ENCODE measurements at regions not wholly inside any gene's neighbourhood (a gene's known extent, or its start where the extent isn't known, plus 50 kb on each side); places are given as distances from the start of the nearest gene placed in this dataset.

GRCh38 chr10:121296881-121297585 is 301.2 kb downstream of the FGFR2 start:
- Mint-ChIP-seq H3K36me3 (ENCODE audit: low read depth, unreplicated experiment) (no peaks in the 10 kb centered on the region), H3K27ac (ENCODE audit: unreplicated experiment) (no peak overlapping the region), H3K4me1 (ENCODE audit: low read depth, unreplicated experiment) (no peaks in the 10 kb centered on the region), H3K27me3 (ENCODE audit: low read depth, unreplicated experiment) (peaks cover 16% of the 10 kb centered on the region), H3K4me3 (ENCODE audit: unreplicated experiment) (no peak overlapping the region), H3K9me3 (ENCODE audit: unreplicated experiment) (peaks cover 4% of the 10 kb centered on the region)
- Histone ChIP-seq H3K79me2 (ENCODE audit: insufficient read depth, low read length) (no peaks in the 10 kb centered on the region), H3K36me3 (ENCODE audit: insufficient read depth, low read length) (no peaks in the 10 kb centered on the region), H3K4me2 (ENCODE audit: low read length) (no peak overlapping the region), H3K27me3 (ENCODE audit: insufficient read depth, low read length) (no peaks in the 10 kb centered on the region), H3K9ac (ENCODE audit: low read length) (no peak overlapping the region), H3K4me1 (ENCODE audit: insufficient read depth, low read length) (no peaks in the 10 kb centered on the region), H3K4me3 (ENCODE audit: insufficient read depth, low read depth, low read length) (no peak overlapping the region), H2AFZ (ENCODE audit: low read depth, low read length) (no peak overlapping the region), H3K27ac (ENCODE audit: low read depth, low read length) (no peak overlapping the region), H3K9me3 (ENCODE audit: insufficient read depth, low read depth, low read length) (no peaks in the 10 kb centered on the region), H4K20me1 (ENCODE audit: insufficient read depth, low read length) (no peaks in the 10 kb centered on the region)
- TF ChIP-seq, protein P1, sequence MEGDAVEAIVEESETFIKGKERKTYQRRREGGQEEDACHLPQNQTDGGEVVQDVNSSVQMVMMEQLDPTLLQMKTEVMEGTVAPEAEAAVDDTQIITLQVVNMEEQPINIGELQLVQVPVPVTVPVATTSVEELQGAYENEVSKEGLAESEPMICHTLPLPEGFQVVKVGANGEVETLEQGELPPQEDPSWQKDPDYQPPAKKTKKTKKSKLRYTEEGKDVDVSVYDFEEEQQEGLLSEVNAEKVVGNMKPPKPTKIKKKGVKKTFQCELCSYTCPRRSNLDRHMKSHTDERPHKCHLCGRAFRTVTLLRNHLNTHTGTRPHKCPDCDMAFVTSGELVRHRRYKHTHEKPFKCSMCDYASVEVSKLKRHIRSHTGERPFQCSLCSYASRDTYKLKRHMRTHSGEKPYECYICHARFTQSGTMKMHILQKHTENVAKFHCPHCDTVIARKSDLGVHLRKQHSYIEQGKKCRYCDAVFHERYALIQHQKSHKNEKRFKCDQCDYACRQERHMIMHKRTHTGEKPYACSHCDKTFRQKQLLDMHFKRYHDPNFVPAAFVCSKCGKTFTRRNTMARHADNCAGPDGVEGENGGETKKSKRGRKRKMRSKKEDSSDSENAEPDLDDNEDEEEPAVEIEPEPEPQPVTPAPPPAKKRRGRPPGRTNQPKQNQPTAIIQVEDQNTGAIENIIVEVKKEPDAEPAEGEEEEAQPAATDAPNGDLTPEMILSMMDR (IDR thresholded peaks at IDR 0.05; ENCODE audit: insufficient read depth, low read depth, low read length) = no peak
- TF ChIP-seq EZH2 (IDR thresholded peaks at IDR 0.05; ENCODE audit: insufficient read depth, low read length) = no peak
- DNase-seq (ENCODE audit: low read depth) = no peak
- FAIRE-seq = no peak

DNA sequence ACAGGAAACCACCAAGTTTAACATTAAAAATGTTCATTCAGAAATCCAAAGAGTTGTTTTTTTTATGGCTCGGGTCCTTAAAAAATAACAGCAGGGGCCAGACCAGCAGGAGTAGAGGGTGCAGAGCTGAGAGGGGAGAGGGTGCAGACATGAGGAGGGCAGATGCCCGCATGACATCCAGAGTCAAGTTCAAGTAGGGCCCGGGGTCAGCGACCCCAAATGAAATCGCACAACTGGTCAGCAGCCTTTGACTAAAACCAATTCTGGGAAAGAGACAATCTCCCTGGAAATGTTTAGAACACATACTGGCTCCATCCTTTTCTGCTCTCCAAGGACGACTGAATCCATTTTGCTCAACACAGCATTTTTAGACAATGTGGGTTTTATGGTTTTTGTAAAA is 297.5 kb downstream of the FGFR2 start:
- FAIRE-seq (no peak), DNase-seq (ENCODE audit: low read depth) (no peak)
- no peaks in the 10 kb centered on the region for H3K4me1 ChIP-seq (ENCODE audit: insufficient read depth, low read length)
- no peaks in the 10 kb centered on the region for H3K9me3 ChIP-seq (ENCODE audit: insufficient read depth, low read depth, low read length)
- no peak overlapping the region for H3K9ac ChIP-seq (ENCODE audit: low read length)
- no peaks in the 10 kb centered on the region for H3K27me3 ChIP-seq (ENCODE audit: insufficient read depth, low read length)
- no peaks in the 10 kb centered on the region for H3K36me3 ChIP-seq (ENCODE audit: insufficient read depth, low read length)
- no peak overlapping the region for H2AFZ ChIP-seq (ENCODE audit: low read depth, low read length)
- H3K27ac ChIP-seq (ENCODE audit: low read depth, low read length) = no peak overlapping the region
- Mint-ChIP-seq H3K36me3 (ENCODE audit: low read depth, unreplicated experiment) (no peaks in the 10 kb centered on the region), H3K4me1 (ENCODE audit: low read depth, unreplicated experiment) (no peaks in the 10 kb centered on the region), H3K27ac (ENCODE audit: unreplicated experiment) (no peak overlapping the region), H3K4me3 (ENCODE audit: unreplicated experiment) (no peak overlapping the region), H3K27me3 (ENCODE audit: low read depth, unreplicated experiment) (no peaks in the 10 kb centered on the region), H3K9me3 (ENCODE audit: unreplicated experiment) (peaks cover 4% of the 10 kb centered on the region)
- H4K20me1 ChIP-seq (ENCODE audit: insufficient read depth, low read length) = no peaks in the 10 kb centered on the region
- H3K79me2 ChIP-seq (ENCODE audit: insufficient read depth, low read length) = no peaks in the 10 kb centered on the region
- no peak for TF ChIP-seq EZH2 (IDR thresholded peaks at IDR 0.05; ENCODE audit: insufficient read depth, low read length)
- TF ChIP-seq, protein P1 (IDR thresholded peaks at IDR 0.05; ENCODE audit: insufficient read depth, low read depth, low read length) = no peak
- H3K4me2 ChIP-seq (ENCODE audit: low read length) = no peak overlapping the region
- no peak overlapping the region for H3K4me3 ChIP-seq (ENCODE audit: insufficient read depth, low read depth, low read length)

- TF ChIP-seq, protein P1 (IDR thresholded peaks at IDR 0.05; ENCODE audit: insufficient read depth, low read depth, low read length) = no peak
- TF ChIP-seq EZH2 (IDR thresholded peaks at IDR 0.05; ENCODE audit: insufficient read depth, low read length) = no peak
- no peaks in the 10 kb centered on the region for H3K79me2 ChIP-seq (ENCODE audit: insufficient read depth, low read length)
- H4K20me1 ChIP-seq (ENCODE audit: insufficient read depth, low read length) = no peaks in the 10 kb centered on the region
- H3K27ac Mint-ChIP-seq (ENCODE audit: unreplicated experiment) = no peak overlapping the region
- H3K36me3 ChIP-seq (ENCODE audit: insufficient read depth, low read length) = no peaks in the 10 kb centered on the region
- no peak overlapping the region for H3K27ac ChIP-seq (ENCODE audit: low read depth, low read length)
- no peak overlapping the region for H2AFZ ChIP-seq (ENCODE audit: low read depth, low read length)
- H3K9ac ChIP-seq (ENCODE audit: low read length) = no peak overlapping the region
- H3K27me3 Mint-ChIP-seq (ENCODE audit: low read depth, unreplicated experiment) = no peaks in the 10 kb centered on the region
- no peaks in the 10 kb centered on the region for H3K4me1 ChIP-seq (ENCODE audit: insufficient read depth, low read length)
- peaks cover 1% of the 10 kb centered on the region for H3K4me1 Mint-ChIP-seq (ENCODE audit: low read depth, unreplicated experiment)
- no peak overlapping the region for H3K4me3 ChIP-seq (ENCODE audit: insufficient read depth, low read depth, low read length)
- H3K4me2 ChIP-seq (ENCODE audit: low read length) = no peak overlapping the region
- H3K9me3 Mint-ChIP-seq (ENCODE audit: unreplicated experiment) = peaks cover 7% of the 10 kb centered on the region
- no peaks in the 10 kb centered on the region for H3K27me3 ChIP-seq (ENCODE audit: insufficient read depth, low read length)
- FAIRE-seq (no peak), DNase-seq (ENCODE audit: low read depth) (no peak)
- no peak overlapping the region for H3K4me3 Mint-ChIP-seq (ENCODE audit: unreplicated experiment)
- H3K36me3 Mint-ChIP-seq (ENCODE audit: low read depth, unreplicated experiment) = no peaks in the 10 kb centered on the region
- no peaks in the 10 kb centered on the region for H3K9me3 ChIP-seq (ENCODE audit: insufficient read depth, low read depth, low read length)
Observed at GRCh38 chr10:121302541-121303180, 295.6 kb downstream of the FGFR2 start.

Measured in astrocyte (in vitro differentiated cells and primary cell).